ENCODE measurements at regions not wholly inside any gene's neighbourhood (a gene's known extent, or its start where the extent isn't known, plus 50 kb on each side); places are given as distances from the start of the nearest gene placed in this dataset.

- TF ChIP-seq, protein P1, sequence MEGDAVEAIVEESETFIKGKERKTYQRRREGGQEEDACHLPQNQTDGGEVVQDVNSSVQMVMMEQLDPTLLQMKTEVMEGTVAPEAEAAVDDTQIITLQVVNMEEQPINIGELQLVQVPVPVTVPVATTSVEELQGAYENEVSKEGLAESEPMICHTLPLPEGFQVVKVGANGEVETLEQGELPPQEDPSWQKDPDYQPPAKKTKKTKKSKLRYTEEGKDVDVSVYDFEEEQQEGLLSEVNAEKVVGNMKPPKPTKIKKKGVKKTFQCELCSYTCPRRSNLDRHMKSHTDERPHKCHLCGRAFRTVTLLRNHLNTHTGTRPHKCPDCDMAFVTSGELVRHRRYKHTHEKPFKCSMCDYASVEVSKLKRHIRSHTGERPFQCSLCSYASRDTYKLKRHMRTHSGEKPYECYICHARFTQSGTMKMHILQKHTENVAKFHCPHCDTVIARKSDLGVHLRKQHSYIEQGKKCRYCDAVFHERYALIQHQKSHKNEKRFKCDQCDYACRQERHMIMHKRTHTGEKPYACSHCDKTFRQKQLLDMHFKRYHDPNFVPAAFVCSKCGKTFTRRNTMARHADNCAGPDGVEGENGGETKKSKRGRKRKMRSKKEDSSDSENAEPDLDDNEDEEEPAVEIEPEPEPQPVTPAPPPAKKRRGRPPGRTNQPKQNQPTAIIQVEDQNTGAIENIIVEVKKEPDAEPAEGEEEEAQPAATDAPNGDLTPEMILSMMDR (IDR thresholded peaks at IDR 0.05), result no peak
- TF ChIP-seq POLR2AphosphoS5 (IDR thresholded peaks at IDR 0.05), result no peak
- TF ChIP-seq POLR2A (IDR thresholded peaks at IDR 0.05), result no peak
Observed at GRCh38 chr4:138835832-138836533, 179.6 kb upstream of the NOCT start.
